ENCODE measurements at regions not wholly inside any gene's neighbourhood (a gene's known extent, or its start where the extent isn't known, plus 50 kb on each side); places are given as distances from the start of the nearest gene placed in this dataset.

- FAIRE-seq (no peak), DNase-seq (ENCODE audit: low read depth, low spot score) (no peak), ATAC-seq (no peak)
- Histone ChIP-seq H3K79me2 (ENCODE audit: control insufficient read depth, insufficient read depth, low read length) (no peaks in the 10 kb centered on the region), H4K20me1 (ENCODE audit: control insufficient read depth, insufficient read depth) (no peaks in the 10 kb centered on the region), H3K36me3 (ENCODE audit: control insufficient read depth in 2 of 2, insufficient read depth in 2 of 2, low read length in 1 of 2) (no peaks in the 10 kb centered on the region), H3K4me2 (ENCODE audit: control insufficient read depth, insufficient read depth) (no peak overlapping the region), H3K4me3 (no peak overlapping the region), H2AFZ (ENCODE audit: control insufficient read depth, low read depth, low read length) (no peak overlapping the region), H3K9me3 (replicated peaks; ENCODE audit: control insufficient read depth, insufficient read depth, low read length) (no peaks in the 10 kb centered on the region; the same call in 2 of the 3 replicates), H3K4me1 (ENCODE audit: control insufficient read depth, insufficient read depth, low read length) (no peaks in the 10 kb centered on the region), H3K27ac (ENCODE audit: control insufficient read depth, insufficient read depth) (no peak overlapping the region), H3K9ac (ENCODE audit: control insufficient read depth, insufficient read depth, low read length) (no peak overlapping the region), H3K27me3 (replicated peaks in 1 of 2; ENCODE audit: control insufficient read depth in 2 of 2, insufficient read depth in 2 of 2, low read length in 1 of 2) (no peaks in the 10 kb centered on the region)
- ChIA-PET CTCF (interaction anchor here (0.8 kb wide), 1 partner anchor 199 kb away, joined by 3 read pairs; no protein-coding TSS in a partner anchor), SMC1A (ENCODE audit: uncharacterized antibody, unreplicated experiment) (no interaction called here), RAD21 (ENCODE audit: unreplicated experiment) (no interaction called here), POLR2A (interaction anchor here (0.6 kb wide), 1 partner anchor 793 kb away, joined by 3 read pairs; no protein-coding TSS in a partner anchor)
- WGBS (ENCODE audit: insufficient coverage, insufficient replicate concordance, low lambda C conversion rate, missing lambda C conversion rate) = 42% methylated on average over 1 of the region's 1 CpG
- intact Hi-C loops (cut with micrococcal nuclease; ENCODE audit: unreplicated experiment) = no loop called here
- in situ Hi-C loops (cut with MboI) = no loop called here
- no TSS peak for BruUV-seq (replicated peaks)
- no peak for TF ChIP-seq RAD51 (IDR thresholded peaks at IDR 0.05)
- TF ChIP-seq, protein P1, sequence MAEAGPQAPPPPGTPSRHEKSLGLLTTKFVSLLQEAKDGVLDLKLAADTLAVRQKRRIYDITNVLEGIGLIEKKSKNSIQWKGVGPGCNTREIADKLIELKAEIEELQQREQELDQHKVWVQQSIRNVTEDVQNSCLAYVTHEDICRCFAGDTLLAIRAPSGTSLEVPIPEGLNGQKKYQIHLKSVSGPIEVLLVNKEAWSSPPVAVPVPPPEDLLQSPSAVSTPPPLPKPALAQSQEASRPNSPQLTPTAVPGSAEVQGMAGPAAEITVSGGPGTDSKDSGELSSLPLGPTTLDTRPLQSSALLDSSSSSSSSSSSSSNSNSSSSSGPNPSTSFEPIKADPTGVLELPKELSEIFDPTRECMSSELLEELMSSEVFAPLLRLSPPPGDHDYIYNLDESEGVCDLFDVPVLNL (IDR thresholded peaks at IDR 0.05; ENCODE audit: low read depth, low read length) = no peak
- no peak for TF ChIP-seq BRCA1 (IDR thresholded peaks at IDR 0.05; ENCODE audit: low read depth, low read length)
- no peak for TF ChIP-seq SPI1 (IDR thresholded peaks at IDR 0.05; ENCODE audit: borderline replicate concordance, insufficient read depth, low read depth, low read length)
- no peak for TF ChIP-seq ZNF384 (IDR thresholded peaks at IDR 0.05; ENCODE audit: borderline replicate concordance, low read depth, low read length)
- no peak for TF ChIP-seq CREB1 (IDR thresholded peaks at IDR 0.05; ENCODE audit: low read depth)
- TF ChIP-seq ZNF274 (IDR thresholded peaks at IDR 0.05; ENCODE audit: insufficient read depth, insufficient read length) = no peak
- no peak for TF ChIP-seq FOS (IDR thresholded peaks at IDR 0.05; ENCODE audit: borderline replicate concordance, extremely low read depth, insufficient read length)
- no peak for TF ChIP-seq ZNF622 (IDR thresholded peaks at IDR 0.05)
- TF ChIP-seq TCF12 (IDR thresholded peaks at IDR 0.05; ENCODE audit: low read depth, low read length) = no peak
- no peak for TF ChIP-seq YBX1 (IDR thresholded peaks at IDR 0.05)
- no peak for TF ChIP-seq ZSCAN29 (IDR thresholded peaks at IDR 0.05)
- TF ChIP-seq HDAC6 (IDR thresholded peaks at IDR 0.05; ENCODE audit: unreplicated experiment) = no peak
- TF ChIP-seq STAT1 (conservative IDR thresholded peaks at IDR 0.05) = no peak
Observed at GRCh38 chr2:125272651-125273050, 1247.6 kb downstream of the CNTNAP5 start.

Measured in GM12878 (cell line).